DMS79 treated with DMSO at 0.1 percent for 48 hours (cell line): ENCODE measurements at regions not wholly inside any gene's neighbourhood (a gene's known extent, or its start where the extent isn't known, plus 50 kb on each side); places are given as distances from the start of the nearest gene placed in this dataset.

Experiments used
- DNase-seq: peaks from one replicate; lab custom pipeline; 2025; lab: John Stamatoyannopoulos, UW

DNA sequence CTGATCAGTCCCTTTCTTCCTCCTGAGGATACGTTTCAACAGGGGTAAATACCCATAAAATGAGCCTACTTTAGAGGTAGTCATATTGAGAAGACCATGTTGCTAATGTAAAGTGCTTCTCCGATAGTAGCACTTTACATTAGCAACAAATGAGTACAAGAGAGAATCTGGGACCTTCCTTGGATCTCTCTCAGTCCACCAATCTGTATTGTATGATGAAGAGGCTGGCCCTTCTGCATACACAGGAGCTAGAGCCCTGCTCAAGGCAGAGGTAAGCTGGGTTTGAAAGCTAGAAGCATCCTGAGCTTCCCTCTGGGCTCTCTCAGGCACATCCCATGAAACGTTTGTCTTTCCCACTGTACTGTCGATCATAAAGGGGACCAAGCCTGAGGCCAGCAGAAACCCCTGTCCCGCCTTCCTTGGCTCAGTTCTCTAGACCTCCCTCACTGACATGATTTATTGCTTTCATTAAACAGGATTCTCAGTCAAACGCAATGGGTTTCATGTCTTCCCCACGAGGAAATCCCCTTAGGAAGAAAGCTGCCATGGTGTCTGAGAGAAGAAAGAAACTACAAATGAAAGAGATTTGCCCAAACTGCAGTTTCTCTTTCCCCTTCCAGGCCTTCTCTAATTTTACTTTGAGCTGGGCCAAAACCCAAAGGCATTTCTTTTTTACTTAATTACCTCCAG lies 62.8 kb upstream of the BCAR3 start:
- no peak for DNase-seq

- DNase-seq, result no peak
These were observed 61.8 kb upstream of the BCAR3 start for GRCh38 chr1:93743465-93743864.

DNA sequence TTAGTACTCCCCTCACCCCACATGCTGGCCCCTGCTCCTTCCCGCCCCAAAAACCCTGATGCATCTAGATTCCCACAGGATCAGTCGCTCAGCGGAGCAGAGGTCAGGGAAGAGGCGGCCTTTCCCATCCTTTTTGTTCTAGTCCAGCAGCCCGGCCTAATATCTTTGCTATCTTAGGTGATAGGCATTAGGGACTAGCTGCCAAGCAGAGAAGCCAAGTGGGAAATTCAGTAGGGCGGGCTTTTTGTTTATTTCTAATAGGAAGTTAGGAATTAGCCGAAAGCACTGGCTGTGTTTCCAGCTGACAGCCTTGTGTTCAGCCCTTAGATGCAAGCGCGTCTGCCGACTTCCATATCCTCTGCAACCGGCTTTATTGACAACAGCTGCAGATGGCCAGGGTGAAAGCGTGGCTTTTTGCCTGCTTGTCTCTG lies 59.0 kb upstream of the BCAR3 start:
- no peak for DNase-seq

- DNase-seq, result no peak
These were observed 58.5 kb upstream of the BCAR3 start for GRCh38 chr1:93740157-93740556.

GRCh38 chr1:93739472-93739871 lies 57.8 kb upstream of the BCAR3 start:
- no peak for DNase-seq

GRCh38 chr1:93738926-93739325 lies 57.3 kb upstream of the BCAR3 start:
- no peak for DNase-seq

GRCh38 chr1:93738075-93738622 lies 56.5 kb upstream of the BCAR3 start:
- DNase-seq, result no peak

- no peak for DNase-seq
These were observed 54.1 kb upstream of the BCAR3 start for GRCh38 chr1:93735722-93736121.

GRCh38 chr1:93734999-93735398 lies 53.4 kb upstream of the BCAR3 start:
- no peak for DNase-seq

- no peak for DNase-seq
These were observed 51.7 kb upstream of the BCAR3 start for GRCh38 chr1:93733340-93733739.

GRCh38 chr1:93732514-93732913 lies 50.9 kb upstream of the BCAR3 start:
- no peak for DNase-seq
